ENCODE measurements at regions not wholly inside any gene's neighbourhood (a gene's known extent, or its start where the extent isn't known, plus 50 kb on each side); places are given as distances from the start of the nearest gene placed in this dataset.

DNA sequence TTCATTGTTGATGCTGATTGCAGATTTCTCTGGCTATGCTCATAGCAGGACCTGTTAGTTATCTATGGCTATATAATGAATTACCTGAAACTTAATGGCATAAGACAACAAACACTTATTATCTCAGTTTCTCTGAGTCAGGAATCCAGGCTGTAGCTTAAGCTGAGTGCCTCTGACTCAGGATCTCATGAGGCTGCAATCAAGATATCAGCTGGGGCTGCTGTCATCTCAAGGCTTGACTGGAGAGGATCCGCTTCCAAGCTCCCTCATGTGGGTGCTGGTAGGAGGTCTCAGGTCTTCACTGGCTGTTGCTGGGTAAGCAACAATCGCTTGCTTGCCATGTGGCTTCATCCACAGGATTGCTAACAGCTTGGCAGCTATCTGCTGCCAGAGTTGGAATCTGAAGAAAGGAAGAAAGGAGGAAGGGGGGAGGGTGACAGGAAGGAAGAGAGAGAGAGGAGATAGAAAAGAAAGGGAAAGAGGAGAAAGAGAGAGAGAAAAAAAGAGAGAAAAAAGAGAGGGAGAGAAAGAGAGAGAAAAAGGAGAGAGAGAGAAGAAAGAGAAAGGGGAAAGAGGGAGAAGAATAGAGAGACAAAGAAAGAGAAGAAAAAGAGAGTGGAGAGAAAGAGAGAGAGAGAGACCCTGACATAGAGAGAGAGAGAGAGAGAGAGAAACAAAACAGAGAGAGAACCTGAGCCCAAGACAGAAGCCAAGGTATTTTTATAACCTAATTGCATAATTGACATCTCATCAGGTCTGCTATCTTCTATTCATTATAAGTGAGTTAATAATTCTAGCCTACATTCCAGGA is 579.0 kb upstream of the BTBD3 start:
- TF ChIP-seq, protein P1, sequence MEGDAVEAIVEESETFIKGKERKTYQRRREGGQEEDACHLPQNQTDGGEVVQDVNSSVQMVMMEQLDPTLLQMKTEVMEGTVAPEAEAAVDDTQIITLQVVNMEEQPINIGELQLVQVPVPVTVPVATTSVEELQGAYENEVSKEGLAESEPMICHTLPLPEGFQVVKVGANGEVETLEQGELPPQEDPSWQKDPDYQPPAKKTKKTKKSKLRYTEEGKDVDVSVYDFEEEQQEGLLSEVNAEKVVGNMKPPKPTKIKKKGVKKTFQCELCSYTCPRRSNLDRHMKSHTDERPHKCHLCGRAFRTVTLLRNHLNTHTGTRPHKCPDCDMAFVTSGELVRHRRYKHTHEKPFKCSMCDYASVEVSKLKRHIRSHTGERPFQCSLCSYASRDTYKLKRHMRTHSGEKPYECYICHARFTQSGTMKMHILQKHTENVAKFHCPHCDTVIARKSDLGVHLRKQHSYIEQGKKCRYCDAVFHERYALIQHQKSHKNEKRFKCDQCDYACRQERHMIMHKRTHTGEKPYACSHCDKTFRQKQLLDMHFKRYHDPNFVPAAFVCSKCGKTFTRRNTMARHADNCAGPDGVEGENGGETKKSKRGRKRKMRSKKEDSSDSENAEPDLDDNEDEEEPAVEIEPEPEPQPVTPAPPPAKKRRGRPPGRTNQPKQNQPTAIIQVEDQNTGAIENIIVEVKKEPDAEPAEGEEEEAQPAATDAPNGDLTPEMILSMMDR (IDR thresholded peaks at IDR 0.05), result no peak
- TF ChIP-seq POLR2A (IDR thresholded peaks at IDR 0.05; ENCODE audit: low read depth), result no peak
